Activated CD4-positive, alpha-beta T cell treated with anti-CD3 and anti-CD28 coated beads for 1 hour (primary cell): ENCODE measurements at regions not wholly inside any gene's neighbourhood (a gene's known extent, or its start where the extent isn't known, plus 50 kb on each side); places are given as distances from the start of the nearest gene placed in this dataset.
"Not testable (repeated sequence)": the region's sequence is repeated elsewhere in the genome, so short reads cannot be mapped to it uniquely, and the experiment has no call there.

Source experiments
- DNase-seq: peaks from one replicate; pipeline ENCODE4 v3.0.0-alpha.2; 2020

DNA sequence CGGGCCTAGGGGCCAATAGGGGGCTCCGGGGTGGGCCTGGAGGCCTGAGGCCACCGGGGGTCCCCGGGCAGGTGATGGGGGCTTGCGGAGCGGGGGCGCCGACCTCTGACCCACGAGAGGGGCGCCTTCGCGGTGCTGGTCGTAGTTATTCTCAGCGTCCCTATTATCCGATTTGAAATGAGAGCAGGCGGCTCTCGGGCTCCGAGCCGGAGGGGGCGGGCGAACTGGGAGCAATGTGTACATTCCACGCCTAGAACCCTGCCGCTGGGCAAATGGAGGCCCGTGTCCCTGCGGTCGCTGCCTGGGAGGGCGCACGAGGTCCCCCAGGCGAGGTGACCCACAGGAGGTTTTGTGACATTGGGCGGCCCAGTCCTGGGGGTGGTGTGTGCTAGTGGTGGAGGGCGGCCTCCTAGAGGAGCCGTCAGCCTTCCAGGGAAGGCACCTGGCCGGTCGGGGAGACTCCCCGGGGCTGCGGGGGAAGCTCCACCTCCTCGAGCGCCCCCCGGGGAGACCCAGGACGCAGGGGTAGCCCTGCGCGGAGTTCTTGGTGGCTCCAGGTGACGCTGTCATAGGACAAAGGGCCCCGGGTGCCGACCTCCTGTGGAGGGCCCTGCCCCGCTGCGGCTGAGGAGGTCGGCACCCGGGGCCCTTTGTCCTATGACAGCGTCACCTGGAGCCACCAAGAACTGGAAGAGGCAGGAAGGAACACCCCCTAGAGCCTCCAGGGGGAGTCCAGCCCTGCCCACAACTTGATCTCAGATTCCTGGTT lies 102.6 kb upstream of the PRKX start:
- no peak for DNase-seq

GRCh38 chrX:3811331-3812311 lies 98.2 kb upstream of the PRKX start:
- peak; percentile 24 for DNase-seq

DNA sequence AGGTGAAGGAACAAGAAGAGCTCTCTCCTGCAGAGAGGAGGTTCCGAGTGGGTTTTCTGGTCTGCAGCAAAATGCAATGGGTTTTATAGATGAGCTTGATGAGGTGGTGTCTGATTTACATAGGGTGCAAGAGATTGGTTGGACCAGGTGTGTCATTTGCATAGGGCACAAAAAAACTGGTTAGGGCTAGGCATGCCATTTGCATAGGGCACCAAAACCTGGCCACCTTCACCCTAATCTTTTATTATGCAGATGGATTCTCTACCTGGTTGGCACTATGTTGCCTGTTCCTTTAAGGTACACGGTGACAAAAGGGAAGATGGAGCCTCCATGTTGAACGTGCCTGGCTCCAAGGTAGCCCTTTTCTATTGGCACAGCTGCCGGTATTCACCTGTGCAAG lies 94.5 kb upstream of the PRKX start:
- DNase-seq: no peak

DNA sequence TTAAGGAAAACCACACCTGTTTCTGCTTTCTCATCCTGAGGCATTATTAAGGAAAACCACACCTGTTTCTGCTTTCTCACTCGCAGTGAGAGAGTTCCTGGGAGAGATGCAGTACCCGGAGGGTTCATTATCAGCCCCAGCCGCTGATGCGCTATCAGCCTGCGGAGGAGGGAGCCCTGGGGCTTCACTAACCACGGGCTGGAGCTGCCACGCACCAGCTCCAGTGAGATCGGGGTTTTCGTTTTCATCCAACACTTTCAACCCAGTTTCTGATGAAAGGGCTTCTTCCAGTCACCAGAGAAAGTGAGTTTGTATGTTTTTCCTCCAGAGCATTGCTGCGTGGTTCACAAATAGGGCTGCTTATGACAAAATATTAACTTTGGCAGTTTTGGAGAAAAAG lies 93.2 kb upstream of the PRKX start:
- DNase-seq: no peak

DNA sequence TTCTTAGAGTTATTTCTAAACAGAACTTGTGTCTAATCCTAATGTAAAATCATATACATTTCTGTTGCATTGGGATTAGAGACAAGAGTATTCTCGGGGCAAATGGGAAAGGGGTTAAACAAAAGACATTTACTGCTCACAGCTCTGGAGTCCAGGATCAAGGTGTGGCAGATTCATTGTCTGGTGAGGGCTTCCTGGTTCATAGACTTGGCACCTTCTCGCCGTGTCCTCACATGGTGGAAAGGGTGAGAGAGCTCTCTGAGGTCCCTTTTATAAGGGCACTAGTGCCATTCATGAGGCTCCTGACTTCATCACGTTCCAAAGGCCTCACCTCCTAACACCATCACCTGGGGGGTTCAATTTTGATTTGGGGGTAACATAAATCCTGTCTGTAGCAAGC lies 90.3 kb upstream of the PRKX start:
- DNase-seq: no peak

- DNase-seq: no peak
Measured at GRCh38 chrX:3803305-3803704, 89.9 kb upstream of the PRKX start.

DNA sequence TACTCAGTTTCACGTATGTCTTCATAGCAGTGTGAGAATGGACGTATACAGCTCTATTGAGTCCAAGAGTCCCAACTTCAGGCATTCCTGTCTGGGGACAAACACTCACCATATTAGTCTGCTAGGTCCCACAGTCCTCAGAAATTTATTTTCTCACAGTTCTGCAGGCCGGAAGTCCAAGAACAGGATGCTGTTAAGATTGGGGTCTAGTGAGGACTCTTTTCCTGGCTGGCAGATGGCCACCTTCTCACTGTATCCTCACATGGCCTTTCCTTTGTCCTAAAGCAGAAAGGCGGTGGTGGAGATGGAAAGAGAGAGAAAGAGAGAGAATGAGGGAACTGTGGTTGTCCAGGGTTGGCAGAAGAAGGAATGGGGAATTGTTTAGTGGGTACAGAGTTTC lies 82.0 kb upstream of the PRKX start:
- not testable (repeated sequence) for DNase-seq

- no peak for DNase-seq
Measured at GRCh38 chrX:3791449-3791848, 78.0 kb upstream of the PRKX start.

- no peak for DNase-seq
Measured at GRCh38 chrX:3788494-3789233, 75.2 kb upstream of the PRKX start.

DNA sequence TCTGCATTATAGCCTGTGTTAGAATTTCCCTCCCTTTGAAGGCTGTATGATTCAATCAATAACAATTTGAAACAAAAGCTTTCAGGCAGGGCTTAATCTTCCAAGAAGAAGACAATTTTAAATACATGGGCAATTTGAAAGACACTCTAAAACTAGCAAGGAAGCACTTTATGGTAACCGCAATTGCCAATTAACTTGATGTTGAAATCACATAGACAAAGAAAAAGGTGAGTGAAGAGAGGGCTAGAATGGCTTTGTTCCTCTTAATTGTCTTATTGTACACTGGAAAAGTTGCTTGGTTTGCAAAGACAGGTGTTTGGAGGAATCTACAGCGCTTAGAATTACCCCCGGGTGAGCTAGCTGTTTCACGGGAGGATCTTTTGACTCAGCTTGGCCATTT lies 74.4 kb upstream of the PRKX start:
- no peak for DNase-seq

DNA sequence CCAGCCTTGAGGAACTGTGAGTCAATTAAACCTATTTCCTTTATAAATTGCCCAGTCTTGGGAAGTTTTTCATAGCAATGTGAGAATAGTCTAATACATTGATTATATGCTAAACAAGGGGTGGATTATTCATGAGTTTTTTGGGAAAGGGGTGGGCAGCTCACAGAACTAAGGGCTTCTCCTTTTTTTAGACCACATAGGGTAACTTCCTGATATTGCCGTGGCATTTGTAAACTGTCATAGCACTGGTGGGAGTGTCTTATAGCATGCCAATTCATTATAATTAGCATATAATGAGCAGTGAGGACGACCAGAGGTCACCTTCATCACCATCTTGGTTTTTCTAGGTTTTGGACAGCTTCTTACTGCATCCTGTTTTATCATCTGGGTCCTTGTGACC lies 72.4 kb upstream of the PRKX start:
- not testable (repeated sequence) for DNase-seq

- DNase-seq: no peak
Measured at GRCh38 chrX:3780564-3780963, 67.1 kb upstream of the PRKX start.

- no peak for DNase-seq
Measured at GRCh38 chrX:3779546-3779945, 66.1 kb upstream of the PRKX start.

DNA sequence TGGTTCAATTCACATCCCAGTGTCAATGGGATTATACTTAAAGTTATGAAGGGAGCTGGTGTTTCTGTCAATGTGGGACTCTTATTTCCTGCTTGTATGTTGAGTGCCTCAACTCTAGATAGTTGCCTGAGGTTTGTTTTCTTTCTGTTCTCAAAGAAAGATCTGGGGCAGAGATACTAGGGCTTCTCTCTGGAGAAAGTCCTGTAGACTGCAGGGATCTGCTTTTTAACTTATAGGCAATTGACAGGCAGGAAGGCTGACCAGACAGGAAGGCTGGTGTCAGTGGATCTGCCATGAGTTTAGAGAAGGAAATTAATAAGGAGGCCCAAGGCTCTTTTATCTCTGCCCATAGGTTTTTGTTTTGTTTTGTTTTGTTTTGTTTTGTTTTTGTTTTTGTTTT lies 64.0 kb upstream of the PRKX start:
- DNase-seq: no peak

- DNase-seq: no peak
Measured at GRCh38 chrX:3771766-3772165, 58.3 kb upstream of the PRKX start.

GRCh38 chrX:3768881-3769280 lies 55.4 kb upstream of the PRKX start:
- no peak for DNase-seq
